GM12865 (cell line): ENCODE measurements at regions not wholly inside any gene's neighbourhood (a gene's known extent, or its start where the extent isn't known, plus 50 kb on each side); places are given as distances from the start of the nearest gene placed in this dataset.

Experiments used
- DNase-seq: peaks from one replicate; pipeline ENCODE4 v3.0.0; 2010; ENCODE audit warnings: low read depth
- H3K4me3 ChIP-seq: 2 replicates; pipeline ENCODE4 v1.5.1; 2011; ENCODE audit warnings: mild to moderate bottlenecking, low read depth, low read length, control low read depth
- TF ChIP-seq, protein P1 (sequence below): IDR thresholded peaks from 2 replicates; pipeline ENCODE4 v1.5.1; 2011; ENCODE audit warnings: low read length, control low read depth, low read depth, inconsistent platforms; ENCODE audit not compliant: insufficient read depth; ENCODE audit errors: missing control alignments

- TF ChIP-seq, protein P1, sequence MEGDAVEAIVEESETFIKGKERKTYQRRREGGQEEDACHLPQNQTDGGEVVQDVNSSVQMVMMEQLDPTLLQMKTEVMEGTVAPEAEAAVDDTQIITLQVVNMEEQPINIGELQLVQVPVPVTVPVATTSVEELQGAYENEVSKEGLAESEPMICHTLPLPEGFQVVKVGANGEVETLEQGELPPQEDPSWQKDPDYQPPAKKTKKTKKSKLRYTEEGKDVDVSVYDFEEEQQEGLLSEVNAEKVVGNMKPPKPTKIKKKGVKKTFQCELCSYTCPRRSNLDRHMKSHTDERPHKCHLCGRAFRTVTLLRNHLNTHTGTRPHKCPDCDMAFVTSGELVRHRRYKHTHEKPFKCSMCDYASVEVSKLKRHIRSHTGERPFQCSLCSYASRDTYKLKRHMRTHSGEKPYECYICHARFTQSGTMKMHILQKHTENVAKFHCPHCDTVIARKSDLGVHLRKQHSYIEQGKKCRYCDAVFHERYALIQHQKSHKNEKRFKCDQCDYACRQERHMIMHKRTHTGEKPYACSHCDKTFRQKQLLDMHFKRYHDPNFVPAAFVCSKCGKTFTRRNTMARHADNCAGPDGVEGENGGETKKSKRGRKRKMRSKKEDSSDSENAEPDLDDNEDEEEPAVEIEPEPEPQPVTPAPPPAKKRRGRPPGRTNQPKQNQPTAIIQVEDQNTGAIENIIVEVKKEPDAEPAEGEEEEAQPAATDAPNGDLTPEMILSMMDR: no peak
- no peak overlapping the region for H3K4me3 ChIP-seq
- no peak for DNase-seq
Observed at GRCh38 chr3:28191363-28191762, 50.1 kb upstream of the CMC1 start.
